ENCODE measurements at regions not wholly inside any gene's neighbourhood (a gene's known extent, or its start where the extent isn't known, plus 50 kb on each side); places are given as distances from the start of the nearest gene placed in this dataset.

DNA sequence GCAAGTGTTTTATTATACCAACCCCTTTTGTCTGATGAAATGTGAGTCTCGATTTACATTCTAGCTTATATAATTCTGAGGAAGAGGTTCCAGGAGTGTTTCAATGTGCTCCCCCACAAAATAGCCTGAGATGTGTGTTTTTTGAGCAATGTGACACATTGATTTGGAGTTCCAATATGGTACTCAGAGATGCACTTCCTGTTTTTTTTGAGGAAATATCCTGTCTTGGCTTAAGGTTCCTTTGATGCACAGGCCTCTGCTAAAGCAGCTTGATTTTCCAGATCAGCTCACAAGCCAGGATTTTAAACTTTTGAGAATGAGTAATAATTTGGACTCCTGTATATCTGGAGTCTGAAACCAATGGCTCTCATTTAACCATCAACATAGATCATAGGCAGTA, 221.4 kb downstream of the ACTR3 start:
- TF ChIP-seq, protein P1, sequence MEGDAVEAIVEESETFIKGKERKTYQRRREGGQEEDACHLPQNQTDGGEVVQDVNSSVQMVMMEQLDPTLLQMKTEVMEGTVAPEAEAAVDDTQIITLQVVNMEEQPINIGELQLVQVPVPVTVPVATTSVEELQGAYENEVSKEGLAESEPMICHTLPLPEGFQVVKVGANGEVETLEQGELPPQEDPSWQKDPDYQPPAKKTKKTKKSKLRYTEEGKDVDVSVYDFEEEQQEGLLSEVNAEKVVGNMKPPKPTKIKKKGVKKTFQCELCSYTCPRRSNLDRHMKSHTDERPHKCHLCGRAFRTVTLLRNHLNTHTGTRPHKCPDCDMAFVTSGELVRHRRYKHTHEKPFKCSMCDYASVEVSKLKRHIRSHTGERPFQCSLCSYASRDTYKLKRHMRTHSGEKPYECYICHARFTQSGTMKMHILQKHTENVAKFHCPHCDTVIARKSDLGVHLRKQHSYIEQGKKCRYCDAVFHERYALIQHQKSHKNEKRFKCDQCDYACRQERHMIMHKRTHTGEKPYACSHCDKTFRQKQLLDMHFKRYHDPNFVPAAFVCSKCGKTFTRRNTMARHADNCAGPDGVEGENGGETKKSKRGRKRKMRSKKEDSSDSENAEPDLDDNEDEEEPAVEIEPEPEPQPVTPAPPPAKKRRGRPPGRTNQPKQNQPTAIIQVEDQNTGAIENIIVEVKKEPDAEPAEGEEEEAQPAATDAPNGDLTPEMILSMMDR (IDR thresholded peaks at IDR 0.05; ENCODE audit: low read depth, low read length), result no peak
- TF ChIP-seq MYC (IDR thresholded peaks at IDR 0.05; ENCODE audit: low read depth, low read length), result no peak

Measured in NB4 (cell line).